ENCODE measurements at regions not wholly inside any gene's neighbourhood (a gene's known extent, or its start where the extent isn't known, plus 50 kb on each side); places are given as distances from the start of the nearest gene placed in this dataset.

DNA sequence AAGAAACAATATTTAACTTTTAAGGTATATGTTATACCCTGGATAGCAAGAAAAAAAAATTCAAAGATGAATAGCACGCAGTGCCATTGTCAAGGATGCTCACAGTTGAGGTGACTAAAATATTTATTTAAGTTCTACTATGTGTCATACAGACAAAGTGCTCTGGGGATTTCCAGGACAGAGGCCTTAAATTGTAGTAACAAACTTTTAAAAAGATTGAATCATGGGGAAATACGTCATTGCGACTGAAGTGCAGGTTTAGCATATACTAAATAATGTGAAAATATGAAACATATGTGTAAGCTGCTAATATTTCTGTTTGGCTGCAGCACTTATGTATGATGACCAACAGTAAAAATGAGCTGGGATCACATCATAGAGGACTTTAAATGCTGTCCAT, 748.0 kb upstream of the PCDH7 start:
- no peak overlapping the region for H3K4me3 Mint-ChIP-seq (ENCODE audit: low read depth)
- H3K36me3 Mint-ChIP-seq (ENCODE audit: insufficient read depth) = no peaks in the 10 kb centered on the region
- no peaks in the 10 kb centered on the region for H3K27me3 Mint-ChIP-seq
- H3K27ac Mint-ChIP-seq = no peak overlapping the region
- TF ChIP-seq, protein P1, sequence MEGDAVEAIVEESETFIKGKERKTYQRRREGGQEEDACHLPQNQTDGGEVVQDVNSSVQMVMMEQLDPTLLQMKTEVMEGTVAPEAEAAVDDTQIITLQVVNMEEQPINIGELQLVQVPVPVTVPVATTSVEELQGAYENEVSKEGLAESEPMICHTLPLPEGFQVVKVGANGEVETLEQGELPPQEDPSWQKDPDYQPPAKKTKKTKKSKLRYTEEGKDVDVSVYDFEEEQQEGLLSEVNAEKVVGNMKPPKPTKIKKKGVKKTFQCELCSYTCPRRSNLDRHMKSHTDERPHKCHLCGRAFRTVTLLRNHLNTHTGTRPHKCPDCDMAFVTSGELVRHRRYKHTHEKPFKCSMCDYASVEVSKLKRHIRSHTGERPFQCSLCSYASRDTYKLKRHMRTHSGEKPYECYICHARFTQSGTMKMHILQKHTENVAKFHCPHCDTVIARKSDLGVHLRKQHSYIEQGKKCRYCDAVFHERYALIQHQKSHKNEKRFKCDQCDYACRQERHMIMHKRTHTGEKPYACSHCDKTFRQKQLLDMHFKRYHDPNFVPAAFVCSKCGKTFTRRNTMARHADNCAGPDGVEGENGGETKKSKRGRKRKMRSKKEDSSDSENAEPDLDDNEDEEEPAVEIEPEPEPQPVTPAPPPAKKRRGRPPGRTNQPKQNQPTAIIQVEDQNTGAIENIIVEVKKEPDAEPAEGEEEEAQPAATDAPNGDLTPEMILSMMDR (IDR thresholded peaks at IDR 0.05; ENCODE audit: unreplicated experiment) = no peak
- DNase-seq (ENCODE audit: low spot score, unreplicated experiment) = no peak
- H3K9me3 Mint-ChIP-seq (ENCODE audit: low read depth) = no peaks in the 10 kb centered on the region
- H3K4me1 Mint-ChIP-seq (ENCODE audit: low read depth) = no peaks in the 10 kb centered on the region

GRCh38 chr4:29983890-29984289, 736.3 kb upstream of the PCDH7 start:
- Mint-ChIP-seq H3K36me3 (ENCODE audit: insufficient read depth) (no peaks in the 10 kb centered on the region), H3K27me3 (no peaks in the 10 kb centered on the region), H3K9me3 (ENCODE audit: low read depth) (no peaks in the 10 kb centered on the region), H3K27ac (no peak overlapping the region), H3K4me3 (ENCODE audit: low read depth) (no peak overlapping the region), H3K4me1 (ENCODE audit: low read depth) (peaks cover 6% of the 10 kb centered on the region)
- TF ChIP-seq, protein P1 (IDR thresholded peaks at IDR 0.05; ENCODE audit: unreplicated experiment) = no peak
- DNase-seq (ENCODE audit: low spot score, unreplicated experiment) = no peak

GRCh38 chr4:30001628-30002027, 718.5 kb upstream of the PCDH7 start:
- no peak for DNase-seq (ENCODE audit: low spot score, unreplicated experiment)
- TF ChIP-seq, protein P1 (IDR thresholded peaks at IDR 0.05; ENCODE audit: unreplicated experiment) = no peak
- no peak overlapping the region for H3K27ac Mint-ChIP-seq
- no peaks in the 10 kb centered on the region for H3K27me3 Mint-ChIP-seq
- no peaks in the 10 kb centered on the region for H3K4me1 Mint-ChIP-seq (ENCODE audit: low read depth)
- H3K36me3 Mint-ChIP-seq (ENCODE audit: insufficient read depth) = no peaks in the 10 kb centered on the region
- no peaks in the 10 kb centered on the region for H3K9me3 Mint-ChIP-seq (ENCODE audit: low read depth)
- H3K4me3 Mint-ChIP-seq (ENCODE audit: low read depth) = no peak overlapping the region

- Mint-ChIP-seq H3K4me1 (ENCODE audit: low read depth) (no peaks in the 10 kb centered on the region), H3K27ac (no peak overlapping the region), H3K36me3 (ENCODE audit: insufficient read depth) (no peaks in the 10 kb centered on the region), H3K27me3 (no peaks in the 10 kb centered on the region), H3K9me3 (ENCODE audit: low read depth) (no peaks in the 10 kb centered on the region), H3K4me3 (ENCODE audit: low read depth) (no peak overlapping the region)
- no peak for DNase-seq (ENCODE audit: low spot score, unreplicated experiment)
- TF ChIP-seq, protein P1 (IDR thresholded peaks at IDR 0.05; ENCODE audit: unreplicated experiment) = no peak
These were observed 717.8 kb upstream of the PCDH7 start for GRCh38 chr4:30002341-30002740.

DNA sequence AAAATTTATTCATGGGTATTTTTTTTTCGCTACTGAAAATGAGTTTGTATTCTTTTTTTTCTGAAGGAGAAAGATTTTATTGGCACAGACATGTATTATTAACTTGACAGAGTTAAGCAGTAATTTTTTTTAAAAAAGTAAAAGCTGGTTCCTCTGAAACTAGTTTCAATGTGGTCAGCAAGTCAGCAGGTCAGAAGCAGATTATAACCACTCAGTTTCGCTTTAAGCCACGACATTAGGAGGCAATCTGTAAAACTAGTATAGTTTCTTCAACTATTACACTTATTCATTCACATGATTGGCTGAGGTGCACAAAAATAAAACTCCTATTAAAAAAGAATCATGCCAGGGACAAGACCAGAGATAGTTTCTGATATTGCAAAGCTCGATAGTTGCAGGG, 714.2 kb upstream of the PCDH7 start:
- Mint-ChIP-seq H3K27ac (no peak overlapping the region), H3K4me3 (ENCODE audit: low read depth) (no peak overlapping the region), H3K4me1 (ENCODE audit: low read depth) (no peaks in the 10 kb centered on the region), H3K27me3 (no peaks in the 10 kb centered on the region), H3K36me3 (ENCODE audit: insufficient read depth) (no peaks in the 10 kb centered on the region), H3K9me3 (ENCODE audit: low read depth) (peaks cover 2% of the 10 kb centered on the region)
- DNase-seq (ENCODE audit: low spot score, unreplicated experiment) = no peak
- TF ChIP-seq, protein P1 (IDR thresholded peaks at IDR 0.05; ENCODE audit: unreplicated experiment) = no peak
